Lung (tissue), 11 donors: ENCODE measurements at regions not wholly inside any gene's neighbourhood (a gene's known extent, or its start where the extent isn't known, plus 50 kb on each side); places are given as distances from the start of the nearest gene placed in this dataset.

Experiments
- ATAC-seq: fragments of 200-7000 bp; cut with Tn5 transposase; one replicate; pipeline ENCODE4 v1.9.1; 2020; ENCODE audit warnings: moderate number of reproducible peaks; ENCODE audit not compliant: insufficient read depth, low FRiP score
- DNase-seq, 3 donors: peaks; one replicate each; pipeline ENCODE4 v3.0.0-alpha.2; 2013 to 2017
- H3K27ac ChIP-seq, 2 donors: one replicate each; pipeline ENCODE4 v1.5.1; 2013; ENCODE audit warnings: mild to moderate bottlenecking in 2 of 2, moderate library complexity in 2 of 2, control low read depth in 1 of 2, inconsistent platforms in 1 of 2, low read depth in 1 of 2, low read length in 1 of 2
- H3K27me3 ChIP-seq, 3 donors: one replicate each; pipeline ENCODE4 v1.5.1; 2013; ENCODE audit warnings: low read length in 2 of 3; ENCODE audit not compliant: control insufficient read depth in 3 of 3, insufficient read depth in 3 of 3
- H3K36me3 ChIP-seq, 4 donors: one replicate each; pipeline ENCODE4 v1.5.1; 2013; ENCODE audit warnings: low read length in 4 of 4, mild to moderate bottlenecking in 1 of 4, moderate library complexity in 1 of 4; ENCODE audit not compliant: control insufficient read depth in 4 of 4, insufficient read depth in 4 of 4
- H3K4me1 ChIP-seq, 5 donors: one replicate each; pipeline ENCODE4 v1.5.1; 2013; ENCODE audit warnings: low read length in 5 of 5, mild to moderate bottlenecking in 2 of 5, moderate library complexity in 1 of 5; ENCODE audit not compliant: control insufficient read depth in 5 of 5, insufficient read depth in 5 of 5
- H3K4me3 ChIP-seq: one replicate; pipeline ENCODE4 v1.5.1; 2013; ENCODE audit warnings: mild to moderate bottlenecking, control low read depth, moderate library complexity
- H3K9ac ChIP-seq, 2 donors: one replicate each; pipeline ENCODE4 v1.5.1; 2013; ENCODE audit warnings: low read length in 2 of 2, control low read depth in 1 of 2; ENCODE audit not compliant: insufficient read depth in 1 of 2
- H3K9me3 ChIP-seq, 4 donors: one replicate each; pipeline ENCODE4 v1.5.1; 2013; ENCODE audit warnings: low read length in 3 of 4, mild to moderate bottlenecking in 1 of 4, moderate library complexity in 1 of 4; ENCODE audit not compliant: control insufficient read depth in 4 of 4, insufficient read depth in 3 of 4
- whole genome bisulfite sequencing, 2 donors: extraction: QIAGEN DNeasy Blood & Tissue Kit; methylation state at CpG; one replicate each; pipeline ENCODE4 v1.1.7; 2013; 5-methylcytosine and 5-hydroxymethylcytosine counted together
- TF ChIP-seq, protein P1 (sequence below): IDR thresholded peaks from 2 replicates; pipeline ENCODE4 v1.5.1; 2012; ENCODE audit warnings: mild to moderate bottlenecking; ENCODE audit errors: control extremely low read depth, extremely low read depth
- donor health status: control.
- donor health status: control.
- donor health status: Bipolar disorder and iron deficiency.
- donor health status: healthy.
- donor health status: DM: yes; HTN: yes; CAD: no.

DNA sequence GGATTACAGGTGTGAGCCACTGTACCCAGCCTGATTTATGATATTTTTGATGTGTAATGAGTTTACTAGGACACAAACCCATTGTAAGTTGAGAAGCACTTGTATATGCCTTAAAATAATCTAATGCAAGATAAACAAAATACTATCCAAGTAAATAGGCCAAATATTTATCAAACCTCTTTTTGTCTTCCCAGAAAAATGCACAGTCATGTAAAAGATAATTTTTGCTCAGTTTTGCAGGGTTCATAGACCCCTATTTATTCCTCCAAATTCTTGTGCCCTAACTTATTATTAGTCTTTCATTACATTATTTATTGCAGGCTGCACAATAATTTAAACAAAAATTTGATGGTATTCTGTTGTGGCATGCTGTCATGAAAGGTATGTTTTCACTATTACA, 1290.7 kb downstream of the STIM2 start:
- TF ChIP-seq, protein P1, sequence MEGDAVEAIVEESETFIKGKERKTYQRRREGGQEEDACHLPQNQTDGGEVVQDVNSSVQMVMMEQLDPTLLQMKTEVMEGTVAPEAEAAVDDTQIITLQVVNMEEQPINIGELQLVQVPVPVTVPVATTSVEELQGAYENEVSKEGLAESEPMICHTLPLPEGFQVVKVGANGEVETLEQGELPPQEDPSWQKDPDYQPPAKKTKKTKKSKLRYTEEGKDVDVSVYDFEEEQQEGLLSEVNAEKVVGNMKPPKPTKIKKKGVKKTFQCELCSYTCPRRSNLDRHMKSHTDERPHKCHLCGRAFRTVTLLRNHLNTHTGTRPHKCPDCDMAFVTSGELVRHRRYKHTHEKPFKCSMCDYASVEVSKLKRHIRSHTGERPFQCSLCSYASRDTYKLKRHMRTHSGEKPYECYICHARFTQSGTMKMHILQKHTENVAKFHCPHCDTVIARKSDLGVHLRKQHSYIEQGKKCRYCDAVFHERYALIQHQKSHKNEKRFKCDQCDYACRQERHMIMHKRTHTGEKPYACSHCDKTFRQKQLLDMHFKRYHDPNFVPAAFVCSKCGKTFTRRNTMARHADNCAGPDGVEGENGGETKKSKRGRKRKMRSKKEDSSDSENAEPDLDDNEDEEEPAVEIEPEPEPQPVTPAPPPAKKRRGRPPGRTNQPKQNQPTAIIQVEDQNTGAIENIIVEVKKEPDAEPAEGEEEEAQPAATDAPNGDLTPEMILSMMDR: no peak
- Histone ChIP-seq H3K27me3 (no peaks in the 10 kb centered on the region), H3K4me1 (no peaks in the 10 kb centered on the region), H3K9me3 (no peaks in the 10 kb centered on the region), H3K9ac (no peak overlapping the region), H3K27ac (no peak overlapping the region), H3K36me3 (no peaks in the 10 kb centered on the region), H3K4me3 (no peak overlapping the region)
- ATAC-seq (no peak), DNase-seq (no peak)

DNA sequence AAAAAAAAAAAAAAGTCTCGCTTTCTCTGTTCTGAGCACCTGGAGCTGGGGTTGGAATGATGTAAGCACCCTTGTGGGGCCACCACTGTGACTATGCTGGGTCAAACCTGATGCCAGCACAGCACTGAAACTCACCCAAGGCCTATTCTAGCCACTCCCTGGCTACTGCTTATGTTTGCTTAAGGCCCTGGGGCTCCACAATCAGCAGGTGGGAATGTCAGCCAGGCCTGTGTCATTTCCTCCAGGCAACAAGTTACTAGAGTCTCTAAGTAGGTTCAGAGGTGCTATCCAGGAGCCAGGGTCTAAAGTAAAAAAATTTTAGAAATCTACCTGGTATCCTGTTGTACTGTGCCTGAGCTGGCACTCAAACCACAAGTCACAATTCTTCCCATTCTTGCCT, 1306.8 kb downstream of the STIM2 start:
- H3K9me3 ChIP-seq: peaks cover 0 to 9% (median 0%) of the 10 kb centered on the region in 4 donors
- no peaks in the 10 kb centered on the region for H3K36me3 ChIP-seq
- H3K9ac ChIP-seq: no peak overlapping the region
- no peak overlapping the region for H3K4me3 ChIP-seq
- no peak overlapping the region for H3K27ac ChIP-seq
- no peaks in the 10 kb centered on the region for H3K27me3 ChIP-seq
- 72 to 91% methylated on average over 1 of the region's 1 CpG for WGBS, 2 donors
- DNase-seq (no peak), ATAC-seq (no peak)
- no peaks in the 10 kb centered on the region for H3K4me1 ChIP-seq
- TF ChIP-seq, protein P1: no peak

DNA sequence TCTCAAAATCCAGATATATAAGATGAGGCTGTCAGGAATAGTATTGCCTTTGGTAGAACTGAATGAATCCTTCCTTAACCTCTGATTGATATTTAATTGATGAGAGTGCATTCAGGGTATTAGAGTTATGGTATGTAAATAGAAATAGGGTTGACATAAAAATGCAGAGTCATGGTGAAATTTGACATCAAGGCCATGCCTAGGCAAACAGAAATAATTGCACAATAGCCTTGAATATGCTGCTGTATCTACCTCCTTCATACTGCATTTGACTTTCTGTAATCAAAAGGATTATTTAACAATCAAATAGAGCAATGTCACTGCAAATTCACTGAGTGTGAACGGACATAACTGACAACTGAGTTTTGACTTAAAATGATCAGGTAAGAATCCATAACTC, 1316.3 kb downstream of the STIM2 start:
- Histone ChIP-seq H3K36me3 (no peaks in the 10 kb centered on the region), H3K9ac (no peak overlapping the region), H3K27ac (no peak overlapping the region), H3K4me1 (no peaks in the 10 kb centered on the region), H3K9me3 (no peaks in the 10 kb centered on the region), H3K4me3 (no peak overlapping the region), H3K27me3 (no peaks in the 10 kb centered on the region)
- WGBS, 2 donors: 66 to 80% methylated on average over 1 of the region's 1 CpG
- DNase-seq (no peak), ATAC-seq (no peak)
- TF ChIP-seq, protein P1: no peak

DNA sequence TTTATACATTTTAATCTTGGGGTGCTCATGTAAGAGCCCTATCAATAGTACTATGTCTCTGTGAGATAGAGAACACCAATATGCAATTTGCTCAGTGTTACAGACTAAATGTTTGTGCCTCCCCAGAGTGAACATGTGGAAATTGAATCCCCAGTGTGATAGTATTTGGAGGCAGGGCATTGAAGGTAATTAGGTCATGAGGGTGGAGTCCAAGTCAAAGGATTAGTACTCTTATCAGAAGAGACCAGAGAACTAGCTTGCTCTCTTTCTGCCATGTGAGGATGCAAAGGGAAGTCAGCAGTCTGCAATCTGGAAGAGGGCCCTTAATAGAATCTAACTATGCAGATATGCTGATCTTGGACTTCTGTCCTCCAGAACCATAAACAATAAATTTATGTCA, 1317.0 kb downstream of the STIM2 start:
- H3K36me3 ChIP-seq: no peaks in the 10 kb centered on the region
- H3K9me3 ChIP-seq: no peaks in the 10 kb centered on the region
- no peak for ATAC-seq
- no peak for DNase-seq
- no peaks in the 10 kb centered on the region for H3K4me1 ChIP-seq
- H3K27me3 ChIP-seq: no peaks in the 10 kb centered on the region
- TF ChIP-seq, protein P1: no peak
- no peak overlapping the region for H3K4me3 ChIP-seq
- no peak overlapping the region for H3K9ac ChIP-seq
- no peak overlapping the region for H3K27ac ChIP-seq
